ENCODE measurements at regions not wholly inside any gene's neighbourhood (a gene's known extent, or its start where the extent isn't known, plus 50 kb on each side); places are given as distances from the start of the nearest gene placed in this dataset.

DNA sequence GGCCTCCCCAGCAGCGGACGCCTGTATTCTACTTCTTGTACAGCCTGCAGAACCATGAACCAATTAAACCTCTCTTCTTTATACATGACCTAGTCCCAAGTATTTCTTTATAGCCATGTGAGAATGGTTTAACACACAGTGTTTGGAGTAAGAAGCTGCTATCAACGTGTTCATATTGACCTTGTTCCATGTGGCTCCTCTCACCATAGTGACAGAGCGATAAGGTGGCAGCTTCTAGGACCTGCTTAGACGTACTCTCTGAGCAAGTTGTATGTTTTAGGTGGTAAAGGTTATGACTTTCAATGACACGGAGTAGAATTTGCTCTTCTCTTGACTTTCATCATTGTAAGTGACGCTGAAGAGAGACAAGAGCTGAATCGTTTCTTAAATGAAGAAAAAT, 157.7 kb upstream of the SLCO3A1 start:
- intact Hi-C loops (cut with DNase I): loop anchor here (10.0 kb wide), 1 partner anchor 391 kb away; no protein-coding TSS in a partner anchor
- 85 to 89% methylated on average over 8 of the region's 8 CpGs for WGBS, 2 donors
- no peak for TF ChIP-seq POLR2A (IDR thresholded peaks at IDR 0.05)
- TF ChIP-seq, protein P1, sequence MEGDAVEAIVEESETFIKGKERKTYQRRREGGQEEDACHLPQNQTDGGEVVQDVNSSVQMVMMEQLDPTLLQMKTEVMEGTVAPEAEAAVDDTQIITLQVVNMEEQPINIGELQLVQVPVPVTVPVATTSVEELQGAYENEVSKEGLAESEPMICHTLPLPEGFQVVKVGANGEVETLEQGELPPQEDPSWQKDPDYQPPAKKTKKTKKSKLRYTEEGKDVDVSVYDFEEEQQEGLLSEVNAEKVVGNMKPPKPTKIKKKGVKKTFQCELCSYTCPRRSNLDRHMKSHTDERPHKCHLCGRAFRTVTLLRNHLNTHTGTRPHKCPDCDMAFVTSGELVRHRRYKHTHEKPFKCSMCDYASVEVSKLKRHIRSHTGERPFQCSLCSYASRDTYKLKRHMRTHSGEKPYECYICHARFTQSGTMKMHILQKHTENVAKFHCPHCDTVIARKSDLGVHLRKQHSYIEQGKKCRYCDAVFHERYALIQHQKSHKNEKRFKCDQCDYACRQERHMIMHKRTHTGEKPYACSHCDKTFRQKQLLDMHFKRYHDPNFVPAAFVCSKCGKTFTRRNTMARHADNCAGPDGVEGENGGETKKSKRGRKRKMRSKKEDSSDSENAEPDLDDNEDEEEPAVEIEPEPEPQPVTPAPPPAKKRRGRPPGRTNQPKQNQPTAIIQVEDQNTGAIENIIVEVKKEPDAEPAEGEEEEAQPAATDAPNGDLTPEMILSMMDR (IDR thresholded peaks at IDR 0.05): no peak
- Histone ChIP-seq H3K4me1 (peaks cover 0 to 9% (median 0%) of the 10 kb centered on the region in 3 donors), H3K27ac (no peak overlapping the region), H3K36me3 (no peaks in the 10 kb centered on the region), H3K4me3 (no peak overlapping the region), H3K27me3 (no peaks in the 10 kb centered on the region), H3K9me3 (no peaks in the 10 kb centered on the region)
- no peak for DNase-seq

DNA sequence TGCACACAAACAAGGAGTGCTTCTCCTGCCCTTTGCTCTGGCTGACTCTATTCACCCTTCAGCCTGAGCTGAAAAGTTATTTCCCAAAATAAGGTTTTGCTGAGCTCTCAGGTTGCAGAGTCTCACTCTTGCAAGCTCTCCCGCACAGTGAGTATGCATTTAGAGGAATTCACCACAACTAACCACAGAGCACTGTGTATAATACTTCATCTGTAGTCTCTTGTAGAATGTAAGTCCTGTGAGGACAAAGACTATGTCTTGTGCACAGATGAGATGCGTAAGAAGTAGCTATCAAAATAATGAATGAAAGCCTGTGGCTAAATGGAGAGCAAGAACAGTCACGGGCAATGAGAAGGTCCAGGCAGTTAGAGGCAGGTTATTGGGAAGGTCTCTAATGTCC, 156.5 kb upstream of the SLCO3A1 start:
- intact Hi-C loops (cut with DNase I): loop anchor here (10.0 kb wide), 1 partner anchor 392 kb away; no protein-coding TSS in a partner anchor
- Histone ChIP-seq H3K4me1 (peaks cover 0 to 9% (median 0%) of the 10 kb centered on the region in 3 donors), H3K27ac (no peak overlapping the region), H3K27me3 (peaks cover 0 to 4% (median 0%) of the 10 kb centered on the region in 4 donors), H3K36me3 (no peaks in the 10 kb centered on the region), H3K9me3 (no peaks in the 10 kb centered on the region), H3K4me3 (no peak overlapping the region)
- DNase-seq: no peak
- TF ChIP-seq POLR2A (IDR thresholded peaks at IDR 0.05): no peak
- TF ChIP-seq, protein P1 (IDR thresholded peaks at IDR 0.05): no peak
- 86 to 92% methylated on average over 3 of the region's 3 CpGs for WGBS, 2 donors

DNA sequence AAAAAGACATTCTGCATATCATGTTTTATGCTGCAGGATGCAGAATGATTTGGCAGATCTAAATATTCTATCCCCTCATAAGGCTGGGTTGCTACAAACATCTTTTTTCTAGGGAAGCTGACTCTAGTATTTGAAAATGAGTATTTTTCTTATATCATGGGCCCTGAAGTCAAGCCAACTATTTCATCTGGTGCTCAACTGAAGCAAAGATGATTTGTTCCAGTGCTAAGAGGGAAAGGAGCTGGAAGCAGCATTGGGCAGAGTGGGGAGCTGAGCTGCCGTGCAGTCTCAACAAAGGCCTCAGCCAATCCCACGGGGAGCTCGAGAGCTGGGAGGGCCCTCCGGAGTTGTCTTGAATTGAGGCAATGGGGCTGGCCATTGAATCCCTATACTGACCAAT, 155.3 kb upstream of the SLCO3A1 start:
- TF ChIP-seq, protein P1 (IDR thresholded peaks at IDR 0.05): no peak
- no peak for TF ChIP-seq POLR2A (IDR thresholded peaks at IDR 0.05)
- Histone ChIP-seq H3K27ac (no peak overlapping the region), H3K36me3 (no peaks in the 10 kb centered on the region), H3K4me1 (peaks cover 0 to 9% (median 0%) of the 10 kb centered on the region in 3 donors), H3K4me3 (no peak overlapping the region), H3K27me3 (peaks cover 0 to 4% (median 0%) of the 10 kb centered on the region in 4 donors), H3K9me3 (no peaks in the 10 kb centered on the region)
- intact Hi-C loops (cut with DNase I): loop anchor here (10.0 kb wide), 1 partner anchor 393 kb away; no protein-coding TSS in a partner anchor
- 60 to 100% methylated on average over 1 of the region's 4 CpGs for WGBS, 2 donors
- DNase-seq: no peak

- Histone ChIP-seq H3K27ac (no peak overlapping the region), H3K4me3 (no peak overlapping the region), H3K4me1 (no peaks in the 10 kb centered on the region), H3K27me3 (peaks cover 0 to 4% (median 0%) of the 10 kb centered on the region in 4 donors), H3K9me3 (no peaks in the 10 kb centered on the region), H3K36me3 (no peaks in the 10 kb centered on the region)
- WGBS, 2 donors: 81 to 92% methylated on average over 1 of the region's 1 CpG
- no peak for DNase-seq
- TF ChIP-seq, protein P1 (IDR thresholded peaks at IDR 0.05): no peak
- no peak for TF ChIP-seq POLR2A (IDR thresholded peaks at IDR 0.05)
- intact Hi-C loops (cut with DNase I): loop anchor here (10.0 kb wide), 2 partner anchors 155 to 395 kb away; partner anchors contain the start of gene SLCO3A1
Observed at GRCh38 chr15:91699741-91700140, 153.8 kb upstream of the SLCO3A1 start.

GRCh38 chr15:91703274-91703673, 150.2 kb upstream of the SLCO3A1 start:
- TF ChIP-seq, protein P1 (IDR thresholded peaks at IDR 0.05): no peak
- TF ChIP-seq POLR2A (IDR thresholded peaks at IDR 0.05): no peak
- peaks cover 0 to 11% (median 4%) of the 10 kb centered on the region in 3 donors for H3K4me1 ChIP-seq
- no peaks in the 10 kb centered on the region for H3K9me3 ChIP-seq
- H3K4me3 ChIP-seq: no peak overlapping the region
- no peak overlapping the region for H3K27ac ChIP-seq
- H3K36me3 ChIP-seq: no peaks in the 10 kb centered on the region
- peaks cover 0 to 4% (median 0%) of the 10 kb centered on the region in 4 donors for H3K27me3 ChIP-seq
- no peak for DNase-seq
- 86 to 92% methylated on average over 2 of the region's 2 CpGs for WGBS, 2 donors
- intact Hi-C loops (cut with DNase I): loop anchor here (10.0 kb wide), 1 partner anchor 152 kb away; the partner anchor contains the start of gene SLCO3A1
